Testis (tissue), 2 donors: ENCODE measurements at regions not wholly inside any gene's neighbourhood (a gene's known extent, or its start where the extent isn't known, plus 50 kb on each side); places are given as distances from the start of the nearest gene placed in this dataset.

Experiments
- DNase-seq: peaks from one replicate; pipeline ENCODE4 v3.0.0-alpha.2; 2019
- H3K27ac ChIP-seq, 2 donors: fragments of 200-600 bp; sonication (generic); one replicate each; pipeline ENCODE4 v1.5.1; 2019
- H3K27me3 ChIP-seq: fragments of 200-600 bp; sonication (generic); one replicate; pipeline ENCODE4 v1.5.1; 2019
- H3K36me3 ChIP-seq: fragments of 200-600 bp; sonication (generic); one replicate; pipeline ENCODE4 v1.5.1; 2017; ENCODE audit warnings: low read depth; ENCODE audit errors: missing control alignments
- H3K4me1 ChIP-seq: fragments of 200-600 bp; sonication (generic); one replicate; pipeline ENCODE4 v1.5.1; 2019
- H3K4me3 ChIP-seq, 2 donors: fragments of 200-600 bp; sonication (generic); one replicate each; pipeline ENCODE4 v1.5.1; 2017 to 2019
- H3K9me3 ChIP-seq: fragments of 200-600 bp; sonication (generic); one replicate; pipeline ENCODE4 v1.5.1; 2017
- POLR2A ChIP-seq: fragments of 450-650 bp; IDR thresholded peaks from one replicate; pipeline ENCODE4 v1.6.1; 2017; ENCODE audit warnings: antibody characterized with exemption, mild to moderate bottlenecking, moderate library complexity
- WGBS, 2 donors: methylation state at CpG; one replicate each; pipeline ENCODE4 v1.1.5; 2018; 5-methylcytosine and 5-hydroxymethylcytosine counted together
- intact Hi-C: fragments of 100-400 bp; cut with DNase I; formaldehyde crosslinking; loops from one replicate; pipeline ENCODE4 v1.15.1; 2023; ENCODE audit warnings: low total_unique reads
- TF ChIP-seq, protein P1 (sequence below), 3 experiments: fragments of 450-650 bp in 2 of 3; fragments of 200-600 bp in 1 of 3; sonication (generic) in 1 of 3; IDR thresholded peaks; one replicate each; pipeline ENCODE4 v1.5.1; 2016 to 2019; ENCODE audit warnings: antibody characterized with exemption in 3 of 3, mild to moderate bottlenecking in 2 of 3, moderate library complexity in 1 of 3

DNA sequence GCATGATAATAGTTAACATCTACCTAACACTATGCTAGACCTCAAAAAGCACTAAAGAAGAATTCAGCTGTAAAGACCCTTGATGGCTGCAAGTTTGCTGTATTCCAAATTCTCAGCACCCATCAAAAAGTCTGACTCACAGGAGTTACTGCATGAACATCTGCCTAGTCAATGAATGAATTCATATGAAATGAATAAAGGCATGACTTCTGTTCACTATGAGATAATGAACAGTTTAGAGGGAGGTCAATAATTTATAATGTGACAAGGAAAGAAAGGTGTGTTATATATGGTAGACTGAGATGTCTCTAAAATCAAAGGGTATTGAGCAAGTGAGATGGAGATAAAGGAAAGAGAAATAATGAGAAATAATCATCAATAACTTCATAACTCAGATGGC lies 508.2 kb upstream of the TGFBR2 start:
- intact Hi-C loops = no loop called here
- TF ChIP-seq POLR2A = no peak
- TF ChIP-seq, protein P1, sequence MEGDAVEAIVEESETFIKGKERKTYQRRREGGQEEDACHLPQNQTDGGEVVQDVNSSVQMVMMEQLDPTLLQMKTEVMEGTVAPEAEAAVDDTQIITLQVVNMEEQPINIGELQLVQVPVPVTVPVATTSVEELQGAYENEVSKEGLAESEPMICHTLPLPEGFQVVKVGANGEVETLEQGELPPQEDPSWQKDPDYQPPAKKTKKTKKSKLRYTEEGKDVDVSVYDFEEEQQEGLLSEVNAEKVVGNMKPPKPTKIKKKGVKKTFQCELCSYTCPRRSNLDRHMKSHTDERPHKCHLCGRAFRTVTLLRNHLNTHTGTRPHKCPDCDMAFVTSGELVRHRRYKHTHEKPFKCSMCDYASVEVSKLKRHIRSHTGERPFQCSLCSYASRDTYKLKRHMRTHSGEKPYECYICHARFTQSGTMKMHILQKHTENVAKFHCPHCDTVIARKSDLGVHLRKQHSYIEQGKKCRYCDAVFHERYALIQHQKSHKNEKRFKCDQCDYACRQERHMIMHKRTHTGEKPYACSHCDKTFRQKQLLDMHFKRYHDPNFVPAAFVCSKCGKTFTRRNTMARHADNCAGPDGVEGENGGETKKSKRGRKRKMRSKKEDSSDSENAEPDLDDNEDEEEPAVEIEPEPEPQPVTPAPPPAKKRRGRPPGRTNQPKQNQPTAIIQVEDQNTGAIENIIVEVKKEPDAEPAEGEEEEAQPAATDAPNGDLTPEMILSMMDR (IDR thresholded peaks at IDR 0.05) = no peak

DNA sequence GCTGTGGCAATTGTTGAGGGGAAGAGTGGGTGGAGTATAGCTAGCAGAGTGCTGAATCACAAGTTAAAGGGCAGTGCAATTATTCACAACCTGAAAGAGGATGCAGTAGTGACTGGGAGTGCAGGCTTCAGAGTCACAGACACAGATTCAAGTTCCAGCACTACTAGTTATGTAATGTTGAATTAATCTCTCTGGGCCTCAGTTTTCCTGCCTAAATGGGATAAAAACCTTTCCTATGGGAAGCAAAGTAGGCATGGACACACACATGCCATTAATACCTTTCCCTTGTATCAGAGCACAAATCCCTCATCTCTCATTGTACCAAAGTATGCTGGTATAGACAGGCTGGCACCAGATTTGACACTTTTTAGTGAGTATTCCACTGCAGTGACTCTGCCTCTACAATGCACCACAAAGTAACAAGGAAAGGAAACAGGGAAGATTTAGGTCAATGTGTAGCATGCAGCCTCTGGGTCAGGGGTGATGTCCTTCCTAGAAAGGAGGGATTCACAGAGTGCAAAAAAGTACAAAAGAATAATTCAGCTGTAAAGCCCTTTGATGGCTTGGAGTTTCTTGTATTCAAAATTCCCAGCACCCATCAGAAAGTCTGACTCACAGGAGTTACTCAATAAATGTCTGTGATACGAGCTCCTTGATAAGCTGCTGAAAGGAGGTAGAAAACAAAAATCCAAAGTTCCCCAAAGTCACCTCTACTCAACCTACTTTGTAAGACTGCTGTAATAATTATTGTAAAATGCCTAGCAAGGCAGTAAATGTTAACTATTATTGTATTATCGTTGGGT lies 507.5 kb upstream of the TGFBR2 start:
- intact Hi-C loops = no loop called here
- Histone ChIP-seq H3K9me3 (no peaks in the 10 kb centered on the region), H3K27me3 (no peaks in the 10 kb centered on the region), H3K27ac (no peak overlapping the region), H3K4me3 (no peak overlapping the region), H3K4me1 (no peaks in the 10 kb centered on the region), H3K36me3 (no peaks in the 10 kb centered on the region)
- TF ChIP-seq, protein P1 (IDR thresholded peaks at IDR 0.05) = no peak
- no peak for TF ChIP-seq POLR2A
- 78 to 81% methylated on average over 2 of the region's 2 CpGs for WGBS, 2 donors
- no peak for DNase-seq

More for the DNA sequence above, 508.2 kb upstream of the TGFBR2 start:
- no peaks in the 10 kb centered on the region for H3K36me3 ChIP-seq
- H3K4me3 ChIP-seq = no peak overlapping the region
- no peak for DNase-seq
- H3K27me3 ChIP-seq = no peaks in the 10 kb centered on the region
- no peaks in the 10 kb centered on the region for H3K4me1 ChIP-seq
- H3K27ac ChIP-seq = no peak overlapping the region
- H3K9me3 ChIP-seq = no peaks in the 10 kb centered on the region

DNA sequence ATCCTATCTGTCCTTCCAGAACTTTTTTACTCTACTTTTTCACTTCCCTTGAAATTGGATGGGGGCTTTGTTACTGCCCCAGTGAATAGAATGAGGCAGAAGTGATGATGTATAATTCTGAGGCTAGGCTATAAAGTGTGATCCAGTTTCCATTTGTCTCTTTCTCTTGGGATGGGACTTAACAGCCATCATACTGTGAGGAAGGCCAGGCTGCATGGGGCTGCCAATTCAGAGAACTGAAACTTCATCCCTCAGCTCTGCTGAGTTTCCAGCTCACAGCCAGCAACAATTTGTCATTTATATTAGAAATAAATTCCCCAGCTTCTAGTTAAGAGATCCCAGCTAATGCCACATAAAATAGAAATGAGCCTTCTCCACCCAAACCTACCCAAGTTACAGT lies 504.0 kb upstream of the TGFBR2 start:
- Histone ChIP-seq H3K36me3 (no peaks in the 10 kb centered on the region), H3K27ac (no peak overlapping the region), H3K4me1 (no peaks in the 10 kb centered on the region), H3K27me3 (no peaks in the 10 kb centered on the region), H3K4me3 (no peak overlapping the region), H3K9me3 (no peaks in the 10 kb centered on the region)
- intact Hi-C loops = no loop called here
- TF ChIP-seq, protein P1 (IDR thresholded peaks at IDR 0.05) = no peak
- DNase-seq = no peak

DNA sequence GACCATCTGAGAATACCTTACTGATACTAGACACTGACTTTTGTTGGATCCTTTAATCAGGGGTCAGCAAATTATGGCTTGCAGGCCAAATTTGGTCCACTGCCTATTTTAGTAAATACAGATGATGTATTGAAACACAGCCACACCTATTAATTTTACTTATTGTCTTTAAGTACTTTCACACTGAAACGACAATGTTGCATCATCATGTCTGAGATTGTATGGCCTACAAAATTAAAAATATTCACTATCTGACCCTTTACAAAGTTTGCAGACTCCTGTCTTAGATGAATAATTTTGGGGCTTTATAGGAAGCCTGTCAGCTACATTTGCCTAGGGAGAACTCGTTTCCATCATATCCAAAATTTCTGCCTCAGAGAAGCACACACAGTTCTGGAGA lies 503.2 kb upstream of the TGFBR2 start:
- no peaks in the 10 kb centered on the region for H3K27me3 ChIP-seq
- no peaks in the 10 kb centered on the region for H3K9me3 ChIP-seq
- H3K27ac ChIP-seq = no peak overlapping the region
- intact Hi-C loops = no loop called here
- H3K4me1 ChIP-seq = no peaks in the 10 kb centered on the region
- no peak for DNase-seq
- H3K4me3 ChIP-seq = no peak overlapping the region
- no peaks in the 10 kb centered on the region for H3K36me3 ChIP-seq
- WGBS, 2 donors = 80 to 83% methylated on average over 2 of the region's 2 CpGs
- TF ChIP-seq POLR2A = no peak
- TF ChIP-seq, protein P1 (IDR thresholded peaks at IDR 0.05) = no peak

DNA sequence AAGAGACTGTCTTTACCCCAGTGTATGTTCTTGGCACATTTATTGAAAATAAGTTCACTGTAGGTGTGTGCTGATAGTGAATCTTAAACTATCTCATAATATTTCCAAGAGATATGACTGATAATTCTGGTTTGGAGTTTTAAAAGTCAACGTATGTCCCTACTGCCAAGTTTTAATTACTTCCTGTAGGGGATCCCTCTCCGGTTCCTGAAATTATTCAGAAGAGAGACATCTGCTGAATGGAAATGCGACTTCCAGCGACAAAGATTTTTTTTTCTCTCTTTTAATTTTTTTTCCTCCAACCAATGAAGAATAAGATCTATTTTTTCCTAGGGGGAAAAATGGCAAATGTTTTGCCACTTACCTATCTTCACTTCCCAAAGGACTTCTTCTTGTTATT lies 498.9 kb upstream of the TGFBR2 start:
- 53 to 61% methylated on average over 4 of the region's 4 CpGs for WGBS, 2 donors

More for the DNA sequence above, 498.9 kb upstream of the TGFBR2 start:
- no peaks in the 10 kb centered on the region for H3K4me1 ChIP-seq
- TF ChIP-seq, protein P1 (IDR thresholded peaks at IDR 0.05) = no peak
- no peak for TF ChIP-seq POLR2A
- H3K9me3 ChIP-seq = no peaks in the 10 kb centered on the region
- no peaks in the 10 kb centered on the region for H3K27me3 ChIP-seq
- H3K4me3 ChIP-seq = no peak overlapping the region
- intact Hi-C loops = no loop called here
- no peak for DNase-seq
- no peak overlapping the region for H3K27ac ChIP-seq
- no peaks in the 10 kb centered on the region for H3K36me3 ChIP-seq
